Pancreas (tissue), 10 donors: ENCODE measurements at regions not wholly inside any gene's neighbourhood (a gene's known extent, or its start where the extent isn't known, plus 50 kb on each side); places are given as distances from the start of the nearest gene placed in this dataset.

Experiments
- ATAC-seq, 4 donors: fragments of 200-7000 bp; cut with Tn5 transposase; one replicate each; pipeline versions ENCODE4 v1.8.0 to v1.9.1; 2020; ENCODE audit warnings: mild to moderate bottlenecking in 4 of 4, moderate library complexity in 4 of 4
- DNase-seq, 6 donors: peaks; one replicate each; pipeline ENCODE4 v3.0.0-alpha.2; 2020
- FAIRE-seq: peaks from 2 replicates; lab custom pipeline; 2012; peaks lifted over from hg19 to GRCh38; lab: Jason Lieb, UNC
- H3K27ac ChIP-seq, 4 donors: fragments of 200-600 bp; sonication (generic); 1 replicate in 3 of 4; 2 replicates in 1 of 4; pipeline versions ENCODE4 v1.5.0 to v1.8.0; 2020
- H3K27me3 ChIP-seq, 4 donors: fragments of 200-600 bp; one replicate each; pipeline ENCODE4 v1.8.0; 2021
- H3K36me3 ChIP-seq, 3 donors: fragments of 200-600 bp; sonication (generic) in 1 of 3; one replicate each; pipeline versions ENCODE4 v1.5.0 to v1.8.0; 2020 to 2021
- H3K4me1 ChIP-seq, 3 donors: fragments of 200-600 bp; one replicate each; pipeline ENCODE4 v1.8.0; 2021
- H3K4me3 ChIP-seq, 4 donors: fragments of 200-600 bp; sonication (generic) in 2 of 4; one replicate each; pipeline versions ENCODE4 v1.5.0 to v1.8.0; 2020 to 2021
- H3K9me3 ChIP-seq, 4 donors: fragments of 200-600 bp; one replicate each; pipeline ENCODE4 v1.8.0; 2021
- WGBS, 2 donors: extraction: QIAGEN DNeasy Blood & Tissue Kit; methylation state at CpG; one replicate each; pipeline ENCODE4 v1.1.7; 2013; 5-methylcytosine and 5-hydroxymethylcytosine counted together
- intact Hi-C, 3 donors: fragments of 100-400 bp; cut with DNase I; formaldehyde crosslinking; loops; one replicate each; pipeline versions ENCODE4 v1.11.1 to v1.14.2; 2022
- TF ChIP-seq, protein P1 (sequence below), 4 donors: fragments of 200-600 bp; sonication (generic) in 3 of 4; IDR thresholded peaks; one replicate each; pipeline versions ENCODE4 v1.5.0 to v1.8.0; 2021; ENCODE audit warnings: antibody characterized with exemption in 4 of 4
- donor health status: healthy with polysubstance abuse.
- donor health status: DM: no; HTN: no; CAD: no; lungs with moderate emphysema.
- donor health status: DM: no; HTN: no; CAD: no.
- donor health status: control.
- donor health status: control.
- donor health status: Bipolar disorder and iron deficiency.
- donor health status: DM: yes; HTN: yes; CAD: no.
- donor health status: DM: no; HTN: no; CAD: no.
- donor health status: DM: no; HTN: no; CAD: no.
- donor health status: DM: yes; HTN: yes; CAD: no.

- Histone ChIP-seq H3K27me3 (no peaks in the 10 kb centered on the region), H3K4me3 (no peak overlapping the region), H3K9me3 (no peaks in the 10 kb centered on the region), H3K36me3 (no peaks in the 10 kb centered on the region), H3K27ac (no peak overlapping the region), H3K4me1 (no peaks in the 10 kb centered on the region)
- 94% methylated on average over 4 of the region's 4 CpGs for WGBS, 2 donors
- ATAC-seq (no peak), FAIRE-seq (no peak), DNase-seq (no peak)
- TF ChIP-seq, protein P1, sequence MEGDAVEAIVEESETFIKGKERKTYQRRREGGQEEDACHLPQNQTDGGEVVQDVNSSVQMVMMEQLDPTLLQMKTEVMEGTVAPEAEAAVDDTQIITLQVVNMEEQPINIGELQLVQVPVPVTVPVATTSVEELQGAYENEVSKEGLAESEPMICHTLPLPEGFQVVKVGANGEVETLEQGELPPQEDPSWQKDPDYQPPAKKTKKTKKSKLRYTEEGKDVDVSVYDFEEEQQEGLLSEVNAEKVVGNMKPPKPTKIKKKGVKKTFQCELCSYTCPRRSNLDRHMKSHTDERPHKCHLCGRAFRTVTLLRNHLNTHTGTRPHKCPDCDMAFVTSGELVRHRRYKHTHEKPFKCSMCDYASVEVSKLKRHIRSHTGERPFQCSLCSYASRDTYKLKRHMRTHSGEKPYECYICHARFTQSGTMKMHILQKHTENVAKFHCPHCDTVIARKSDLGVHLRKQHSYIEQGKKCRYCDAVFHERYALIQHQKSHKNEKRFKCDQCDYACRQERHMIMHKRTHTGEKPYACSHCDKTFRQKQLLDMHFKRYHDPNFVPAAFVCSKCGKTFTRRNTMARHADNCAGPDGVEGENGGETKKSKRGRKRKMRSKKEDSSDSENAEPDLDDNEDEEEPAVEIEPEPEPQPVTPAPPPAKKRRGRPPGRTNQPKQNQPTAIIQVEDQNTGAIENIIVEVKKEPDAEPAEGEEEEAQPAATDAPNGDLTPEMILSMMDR (IDR thresholded peaks at IDR 0.05), result no peak
- intact Hi-C loops, result no loop called here
Measured at GRCh38 chr1:185397183-185397582, 80.1 kb upstream of the IVNS1ABP start.

DNA sequence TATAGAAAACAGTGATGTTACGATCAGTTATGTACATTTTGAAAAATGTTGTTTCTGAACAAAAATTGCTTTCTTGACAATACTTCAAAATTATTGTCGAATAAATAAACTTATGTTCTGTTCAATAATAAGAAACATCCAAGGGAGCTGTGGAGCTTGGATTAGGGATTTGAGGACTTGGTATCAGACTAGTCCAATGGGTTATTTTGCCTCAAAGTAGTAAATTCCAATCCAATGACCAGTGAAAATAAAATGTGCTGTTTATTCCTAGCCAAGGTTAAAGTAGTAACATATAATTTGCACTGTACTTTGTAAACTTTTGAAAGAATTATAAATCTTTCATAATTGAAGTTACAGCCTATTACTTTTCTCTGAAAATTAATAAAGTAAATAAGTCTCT, 79.1 kb upstream of the IVNS1ABP start:
- no peaks in the 10 kb centered on the region for H3K9me3 ChIP-seq
- intact Hi-C loops, result no loop called here
- 77 to 91% methylated on average over 2 of the region's 2 CpGs for WGBS, 2 donors
- no peak overlapping the region for H3K27ac ChIP-seq
- no peak overlapping the region for H3K4me3 ChIP-seq
- no peaks in the 10 kb centered on the region for H3K4me1 ChIP-seq
- no peak for ATAC-seq
- no peaks in the 10 kb centered on the region for H3K27me3 ChIP-seq
- no peaks in the 10 kb centered on the region for H3K36me3 ChIP-seq
- DNase-seq, result no peak
- TF ChIP-seq, protein P1 (IDR thresholded peaks at IDR 0.05), result no peak
- FAIRE-seq, result peak; percentile 32

- Histone ChIP-seq H3K9me3 (no peaks in the 10 kb centered on the region), H3K4me3 (no peak overlapping the region), H3K36me3 (no peaks in the 10 kb centered on the region), H3K27me3 (no peaks in the 10 kb centered on the region), H3K27ac (no peak overlapping the region), H3K4me1 (no peaks in the 10 kb centered on the region)
- ATAC-seq (peak in 2 of 4 donors; percentile 42 to 45), FAIRE-seq (no peak), DNase-seq (no peak)
- TF ChIP-seq, protein P1 (IDR thresholded peaks at IDR 0.05), result no peak
- 27 to 28% methylated on average over 2 of the region's 2 CpGs for WGBS, 2 donors
- intact Hi-C loops, result no loop called here
Measured at GRCh38 chr1:185393815-185394214, 76.8 kb upstream of the IVNS1ABP start.

GRCh38 chr1:185393205-185393604, 76.2 kb upstream of the IVNS1ABP start:
- no peak overlapping the region for H3K27ac ChIP-seq
- intact Hi-C loops, result no loop called here
- H3K9me3 ChIP-seq, result no peaks in the 10 kb centered on the region
- ATAC-seq (no peak), FAIRE-seq (peak; percentile 13), DNase-seq (no peak)
- no peaks in the 10 kb centered on the region for H3K36me3 ChIP-seq
- WGBS, 2 donors, result 89 to 90% methylated on average over 4 of the region's 4 CpGs
- no peaks in the 10 kb centered on the region for H3K4me1 ChIP-seq
- no peak overlapping the region for H3K4me3 ChIP-seq
- TF ChIP-seq, protein P1 (IDR thresholded peaks at IDR 0.05), result no peak
- H3K27me3 ChIP-seq, result no peaks in the 10 kb centered on the region

GRCh38 chr1:185388815-185389214, 71.8 kb upstream of the IVNS1ABP start:
- no peaks in the 10 kb centered on the region for H3K9me3 ChIP-seq
- H3K4me3 ChIP-seq, result no peak overlapping the region
- H3K27me3 ChIP-seq, result no peaks in the 10 kb centered on the region
- ATAC-seq, result no peak
- no peak for FAIRE-seq
- TF ChIP-seq, protein P1 (IDR thresholded peaks at IDR 0.05), result no peak
- no peak for DNase-seq
- no peaks in the 10 kb centered on the region for H3K36me3 ChIP-seq
- H3K4me1 ChIP-seq, result no peaks in the 10 kb centered on the region
- no peak overlapping the region for H3K27ac ChIP-seq
- intact Hi-C loops, result no loop called here
